Smooth muscle cell (in vitro differentiated cells): ENCODE measurements at regions not wholly inside any gene's neighbourhood (a gene's known extent, or its start where the extent isn't known, plus 50 kb on each side); places are given as distances from the start of the nearest gene placed in this dataset.

Experiments used
- DNase-seq: peaks from one replicate; lab custom pipeline; 2025; ENCODE audit not compliant: unreplicated experiment; lab: John Stamatoyannopoulos, UW
- H2AFZ ChIP-seq: fragments of 200-600 bp; sonication (generic); 2 replicates; pipeline ENCODE4 v1.6.0; 2016; ENCODE audit warnings: antibody characterized with exemption, low read depth, mild to moderate bottlenecking
- H3F3A ChIP-seq: fragments of 200-600 bp; sonication (generic); 2 replicates; pipeline ENCODE4 v1.6.0; 2017; ENCODE audit warnings: antibody characterized with exemption, low read depth
- H3K27ac ChIP-seq: fragments of 200-600 bp; sonication (generic); 2 replicates; pipeline ENCODE4 v1.5.1; 2016; ENCODE audit warnings: low read depth, mild to moderate bottlenecking
- H3K27me3 ChIP-seq: fragments of 200-600 bp; sonication (generic); 2 replicates; pipeline ENCODE4 v1.6.1; 2016; ENCODE audit warnings: low read depth, mild to moderate bottlenecking
- H3K36me3 ChIP-seq: fragments of 200-600 bp; sonication (generic); 2 replicates; pipeline ENCODE4 v1.5.1; 2016; ENCODE audit warnings: low read depth
- H3K4me1 ChIP-seq: fragments of 200-600 bp; sonication (generic); 2 replicates; pipeline ENCODE4 v1.5.1; 2016; ENCODE audit warnings: low read depth
- H3K4me2 ChIP-seq: fragments of 200-600 bp; sonication (generic); 2 replicates; pipeline ENCODE4 v1.6.0; 2016; ENCODE audit warnings: mild to moderate bottlenecking
- H3K4me3 ChIP-seq: fragments of 200-600 bp; sonication (generic); 2 replicates; pipeline ENCODE4 v1.5.1; 2016; ENCODE audit warnings: mild to moderate bottlenecking
- H3K79me2 ChIP-seq: fragments of 200-600 bp; sonication (generic); 2 replicates; pipeline ENCODE4 v1.6.0; 2016; ENCODE audit warnings: low read depth, mild to moderate bottlenecking
- H3K9ac ChIP-seq: fragments of 200-600 bp; sonication (generic); 2 replicates; pipeline ENCODE4 v1.6.0; 2016; ENCODE audit warnings: low read depth
- H3K9me3 ChIP-seq: fragments of 200-600 bp; sonication (generic); replicated peaks from 2 replicates; pipeline ENCODE4 v1.5.1; 2016; ENCODE audit warnings: low read depth
- H4K20me1 ChIP-seq: fragments of 200-600 bp; sonication (generic); 2 replicates; pipeline ENCODE4 v1.6.0; 2016; ENCODE audit warnings: low read depth
- WGBS: methylation state at CpG from one replicate; pipeline ENCODE4 v1.1.7; 2016; ENCODE audit warnings: low lambda C conversion rate; 5-methylcytosine and 5-hydroxymethylcytosine counted together
- TF ChIP-seq, protein P1 (sequence below): fragments of 200-600 bp; sonication (generic); IDR thresholded peaks from 2 replicates; pipeline ENCODE4 v1.5.1; 2017; ENCODE audit warnings: borderline replicate concordance, mild to moderate bottlenecking, antibody characterized with exemption; ENCODE audit not compliant: insufficient read depth, poor library complexity, severe bottlenecking

DNA sequence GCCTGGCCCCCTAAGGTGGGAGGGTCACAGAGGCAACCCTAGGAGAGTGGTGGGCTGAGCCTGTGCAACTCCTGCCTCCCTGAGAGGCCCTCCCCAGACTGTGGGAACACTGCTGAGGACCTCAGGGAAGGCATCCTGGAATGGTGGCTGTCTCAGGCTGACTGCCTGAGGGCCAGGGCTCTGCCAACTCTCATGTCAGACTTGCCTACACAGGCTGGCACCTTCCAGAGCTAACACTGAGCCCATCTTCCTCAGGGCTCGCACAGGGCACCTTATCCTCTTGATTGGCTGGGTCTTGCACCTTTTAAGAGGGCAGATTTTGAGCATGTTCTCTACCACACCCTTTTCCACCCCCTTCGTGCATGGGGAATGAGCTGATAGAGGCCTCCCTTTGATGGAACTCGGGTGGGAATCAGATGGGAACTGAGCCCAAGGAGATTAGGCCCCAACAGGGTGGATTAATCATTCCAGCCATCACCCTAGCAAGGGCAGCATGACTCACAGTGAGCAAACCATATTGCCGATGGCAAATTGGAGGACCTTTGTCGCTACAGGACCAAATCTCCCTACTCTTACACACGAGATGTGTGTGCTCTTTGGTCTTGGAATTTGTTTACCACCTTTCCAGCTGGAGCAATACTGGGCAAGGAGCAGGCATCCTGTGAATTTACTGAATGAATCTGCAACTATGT is 702.8 kb downstream of the VRK1 start:
- H3K27ac ChIP-seq: no peak overlapping the region
- no peak for DNase-seq
- no peaks in the 10 kb centered on the region for H3F3A ChIP-seq
- no peaks in the 10 kb centered on the region for H3K4me1 ChIP-seq
- H3K4me3 ChIP-seq: no peak overlapping the region
- WGBS: 57% methylated on average over 6 of the region's 6 CpGs
- H3K9ac ChIP-seq: no peak overlapping the region
- TF ChIP-seq, protein P1, sequence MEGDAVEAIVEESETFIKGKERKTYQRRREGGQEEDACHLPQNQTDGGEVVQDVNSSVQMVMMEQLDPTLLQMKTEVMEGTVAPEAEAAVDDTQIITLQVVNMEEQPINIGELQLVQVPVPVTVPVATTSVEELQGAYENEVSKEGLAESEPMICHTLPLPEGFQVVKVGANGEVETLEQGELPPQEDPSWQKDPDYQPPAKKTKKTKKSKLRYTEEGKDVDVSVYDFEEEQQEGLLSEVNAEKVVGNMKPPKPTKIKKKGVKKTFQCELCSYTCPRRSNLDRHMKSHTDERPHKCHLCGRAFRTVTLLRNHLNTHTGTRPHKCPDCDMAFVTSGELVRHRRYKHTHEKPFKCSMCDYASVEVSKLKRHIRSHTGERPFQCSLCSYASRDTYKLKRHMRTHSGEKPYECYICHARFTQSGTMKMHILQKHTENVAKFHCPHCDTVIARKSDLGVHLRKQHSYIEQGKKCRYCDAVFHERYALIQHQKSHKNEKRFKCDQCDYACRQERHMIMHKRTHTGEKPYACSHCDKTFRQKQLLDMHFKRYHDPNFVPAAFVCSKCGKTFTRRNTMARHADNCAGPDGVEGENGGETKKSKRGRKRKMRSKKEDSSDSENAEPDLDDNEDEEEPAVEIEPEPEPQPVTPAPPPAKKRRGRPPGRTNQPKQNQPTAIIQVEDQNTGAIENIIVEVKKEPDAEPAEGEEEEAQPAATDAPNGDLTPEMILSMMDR: no peak
- H3K27me3 ChIP-seq: no peaks in the 10 kb centered on the region
- H3K36me3 ChIP-seq: no peaks in the 10 kb centered on the region
- no peaks in the 10 kb centered on the region for H3K9me3 ChIP-seq
- H4K20me1 ChIP-seq: no peaks in the 10 kb centered on the region
- no peak overlapping the region for H3K4me2 ChIP-seq
- no peaks in the 10 kb centered on the region for H3K79me2 ChIP-seq
- H2AFZ ChIP-seq: no peak overlapping the region

DNA sequence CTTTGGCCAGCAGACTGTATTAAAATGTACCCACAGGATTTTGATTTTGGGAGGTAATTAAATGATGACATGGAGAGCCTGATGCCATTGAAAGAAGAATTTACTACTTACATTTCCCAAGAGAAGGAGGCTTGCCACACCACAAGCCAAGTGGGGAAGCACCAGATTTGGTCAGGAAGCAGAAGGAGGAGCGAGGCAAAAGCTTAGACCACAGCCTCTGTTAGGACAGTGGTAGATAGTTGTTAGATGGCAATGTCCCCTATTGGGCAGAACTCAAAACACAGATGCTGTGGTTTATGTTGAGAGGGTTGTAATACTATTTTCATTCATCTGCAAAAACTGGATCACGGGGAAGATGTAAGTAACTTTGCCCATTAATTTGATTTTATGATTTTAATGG is 709.4 kb downstream of the VRK1 start:
- H3K4me3 ChIP-seq: no peak overlapping the region
- H3F3A ChIP-seq: no peaks in the 10 kb centered on the region
- WGBS: 68% methylated on average over 2 of the region's 2 CpGs
- H4K20me1 ChIP-seq: no peaks in the 10 kb centered on the region
- H2AFZ ChIP-seq: no peak overlapping the region
- no peak overlapping the region for H3K27ac ChIP-seq
- DNase-seq: no peak
- no peaks in the 10 kb centered on the region for H3K27me3 ChIP-seq
- no peak overlapping the region for H3K4me2 ChIP-seq
- no peaks in the 10 kb centered on the region for H3K4me1 ChIP-seq
- H3K79me2 ChIP-seq: no peaks in the 10 kb centered on the region
- H3K9me3 ChIP-seq: no peaks in the 10 kb centered on the region
- H3K36me3 ChIP-seq: no peaks in the 10 kb centered on the region
- TF ChIP-seq, protein P1: no peak
- H3K9ac ChIP-seq: no peak overlapping the region

DNA sequence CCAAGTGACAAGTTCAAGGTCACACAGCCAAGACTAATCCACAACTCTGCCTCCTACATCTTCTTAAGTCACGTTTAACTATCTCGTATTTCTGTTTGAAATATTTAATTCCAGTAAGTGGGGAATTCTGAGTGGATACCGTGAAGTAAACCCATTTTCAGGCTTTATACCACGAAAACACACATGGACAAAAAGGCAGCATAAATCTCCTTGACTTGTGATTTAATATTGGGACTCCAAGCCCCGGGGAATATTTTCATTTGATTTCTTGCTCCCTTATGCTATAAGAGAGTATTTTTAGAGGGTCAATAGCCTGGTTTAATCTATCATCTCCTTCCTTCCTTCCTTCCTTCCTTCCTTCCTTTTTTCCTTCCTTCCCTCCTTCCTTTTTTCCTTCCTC is 716.7 kb downstream of the VRK1 start:
- no peaks in the 10 kb centered on the region for H3K79me2 ChIP-seq
- 84% methylated on average over 5 of the region's 5 CpGs for WGBS
- H3K4me3 ChIP-seq: no peak overlapping the region
- H3K27me3 ChIP-seq: peaks cover 4% of the 10 kb centered on the region
- H3K4me2 ChIP-seq: no peak overlapping the region
- H3K4me1 ChIP-seq: no peaks in the 10 kb centered on the region
- H3K27ac ChIP-seq: no peak overlapping the region
- H3K36me3 ChIP-seq: no peaks in the 10 kb centered on the region
- H3K9me3 ChIP-seq: no peaks in the 10 kb centered on the region
- no peak overlapping the region for H2AFZ ChIP-seq
- H4K20me1 ChIP-seq: no peaks in the 10 kb centered on the region
- DNase-seq: no peak
- TF ChIP-seq, protein P1: no peak
- no peak overlapping the region for H3K9ac ChIP-seq
- no peaks in the 10 kb centered on the region for H3F3A ChIP-seq

DNA sequence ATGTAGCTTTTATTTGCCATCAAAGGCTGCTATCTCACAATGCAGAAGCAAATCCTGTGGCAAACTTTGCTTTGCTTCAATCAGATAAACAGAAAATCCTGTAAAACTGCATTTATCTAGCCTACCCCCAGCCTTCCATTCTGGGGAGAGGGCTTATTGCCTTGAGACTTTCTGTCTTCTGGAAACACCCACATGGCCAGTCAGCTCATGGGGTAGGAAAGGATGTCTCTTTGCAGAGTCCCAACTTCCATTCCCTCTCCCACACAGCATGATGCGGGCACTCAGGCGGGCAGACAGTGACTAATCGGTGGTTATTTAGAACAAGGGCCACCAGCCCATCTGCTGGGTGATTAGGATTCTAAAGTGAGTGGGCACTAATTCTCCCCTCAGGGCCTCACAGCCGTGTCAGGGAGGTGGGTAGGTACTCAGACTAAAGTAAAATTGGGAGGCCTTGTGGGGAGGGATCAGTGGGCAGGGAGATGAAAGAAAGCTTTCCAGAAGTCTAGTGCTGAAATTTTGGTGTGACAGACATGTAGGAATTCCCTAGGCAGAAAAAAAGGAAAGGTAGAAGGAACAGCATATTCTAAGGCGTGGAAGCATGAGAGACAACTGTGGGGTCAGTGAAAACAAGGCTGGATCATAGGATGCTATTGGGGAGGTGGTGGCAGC is 720.5 kb downstream of the VRK1 start:
- H3K4me2 ChIP-seq: no peak overlapping the region
- no peaks in the 10 kb centered on the region for H3K79me2 ChIP-seq
- H2AFZ ChIP-seq: no peak overlapping the region
- no peak overlapping the region for H3K4me3 ChIP-seq
- DNase-seq: no peak
- H3K36me3 ChIP-seq: no peaks in the 10 kb centered on the region
- 43% methylated on average over 5 of the region's 5 CpGs for WGBS
- no peak overlapping the region for H3K27ac ChIP-seq
- TF ChIP-seq, protein P1: no peak
- H3K9me3 ChIP-seq: no peaks in the 10 kb centered on the region
- H3K9ac ChIP-seq: no peak overlapping the region
- no peaks in the 10 kb centered on the region for H3K4me1 ChIP-seq
- no peaks in the 10 kb centered on the region for H4K20me1 ChIP-seq
- peaks cover 4% of the 10 kb centered on the region for H3K27me3 ChIP-seq
- H3F3A ChIP-seq: no peaks in the 10 kb centered on the region
